Body of pancreas (tissue), 4 donors: ENCODE measurements at regions not wholly inside any gene's neighbourhood (a gene's known extent, or its start where the extent isn't known, plus 50 kb on each side); places are given as distances from the start of the nearest gene placed in this dataset.

Experiments used
- ATAC-seq: fragments of 150-250 bp; one replicate; pipeline ENCODE4 v1.9.1; 2016
- DNase-seq, 4 donors: peaks; one replicate each; pipeline ENCODE4 v3.0.0-alpha.2; 2019
- H3K27ac ChIP-seq, 4 donors: fragments of 200-600 bp; sonication (generic); 1 replicate in 3 of 4; 2 replicates in 1 of 4; pipeline versions ENCODE4 v1.5.1 to v1.6.1; 2016 to 2019; ENCODE audit warnings: mild to moderate bottlenecking in 1 of 4, mixed read lengths in 1 of 4, moderate library complexity in 1 of 4
- H3K27me3 ChIP-seq, 2 donors: fragments of 200-600 bp; sonication (generic); one replicate each; pipeline ENCODE4 v1.6.0; 2016; ENCODE audit warnings: mild to moderate bottlenecking in 1 of 2
- H3K36me3 ChIP-seq, 2 donors: fragments of 200-600 bp; sonication (generic); replicated peaks in 1 of 2; 2 replicates each; pipeline ENCODE4 v1.5.1; 2016; ENCODE audit warnings: low read depth in 2 of 2; ENCODE audit not compliant: insufficient read depth in 1 of 2
- H3K4me1 ChIP-seq: fragments of 200-600 bp; sonication (generic); one replicate; pipeline ENCODE4 v1.6.0; 2016
- H3K4me3 ChIP-seq, 2 donors: fragments of 200-600 bp; sonication (generic); 1 replicate in 1 of 2; 2 replicates in 1 of 2; pipeline ENCODE4 v1.5.1; 2016 to 2019
- H3K9me3 ChIP-seq, 3 donors: fragments of 200-600 bp; sonication (generic); 1 replicate in 2 of 3; 2 replicates in 1 of 3; pipeline ENCODE4 v1.5.1; 2016
- POLR2A ChIP-seq, 3 donors: fragments of 450-650 bp; IDR thresholded peaks; one replicate each; pipeline ENCODE4 v1.6.1; 2016; ENCODE audit warnings: antibody characterized with exemption in 3 of 3, mild to moderate bottlenecking in 2 of 3
- WGBS, 2 donors: methylation state at CpG; one replicate each; pipeline ENCODE4 v1.1.5; 2017; 5-methylcytosine and 5-hydroxymethylcytosine counted together
- intact Hi-C: fragments of 100-400 bp; cut with DNase I; formaldehyde crosslinking; loops from one replicate; pipeline ENCODE4 v1.15.1; 2023
- TF ChIP-seq, protein P1 (sequence below), 7 experiments: fragments of 450-650 bp in 4 of 7; fragments of 200-600 bp in 3 of 7; sonication (generic) in 3 of 7; IDR thresholded peaks; one replicate each; pipeline ENCODE4 v1.5.1; 2016 to 2019; ENCODE audit warnings: antibody characterized with exemption in 7 of 7

DNA sequence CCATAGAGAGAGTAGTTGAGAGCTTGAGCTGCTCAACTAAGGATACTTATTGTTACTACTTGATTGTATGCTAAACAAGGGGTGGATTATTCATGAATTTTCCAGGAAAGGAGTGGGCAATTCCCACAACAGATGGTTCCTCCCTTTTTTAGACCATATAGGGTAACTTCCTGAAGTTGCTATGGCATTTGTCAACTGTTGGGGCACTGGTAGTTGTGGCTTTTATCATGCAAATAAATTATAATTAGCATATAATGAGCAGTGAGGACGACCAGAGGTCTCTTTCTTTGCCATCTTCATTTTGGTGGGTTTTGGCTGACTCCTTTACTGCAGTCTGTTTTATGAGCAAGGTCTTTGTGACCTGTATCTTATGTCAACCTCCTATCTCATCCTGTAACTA is 1403.5 kb upstream of the PABPC4L start:
- intact Hi-C loops, result no loop called here
- 5 to 26% methylated on average over 1 of the region's 1 CpG for WGBS, 2 donors

GRCh38 chr4:135604531-135604930 is 1402.9 kb upstream of the PABPC4L start:
- no peaks in the 10 kb centered on the region for H3K4me1 ChIP-seq
- no peaks in the 10 kb centered on the region for H3K9me3 ChIP-seq
- H3K4me3 ChIP-seq, result no peak overlapping the region
- intact Hi-C loops, result no loop called here
- TF ChIP-seq, protein P1, sequence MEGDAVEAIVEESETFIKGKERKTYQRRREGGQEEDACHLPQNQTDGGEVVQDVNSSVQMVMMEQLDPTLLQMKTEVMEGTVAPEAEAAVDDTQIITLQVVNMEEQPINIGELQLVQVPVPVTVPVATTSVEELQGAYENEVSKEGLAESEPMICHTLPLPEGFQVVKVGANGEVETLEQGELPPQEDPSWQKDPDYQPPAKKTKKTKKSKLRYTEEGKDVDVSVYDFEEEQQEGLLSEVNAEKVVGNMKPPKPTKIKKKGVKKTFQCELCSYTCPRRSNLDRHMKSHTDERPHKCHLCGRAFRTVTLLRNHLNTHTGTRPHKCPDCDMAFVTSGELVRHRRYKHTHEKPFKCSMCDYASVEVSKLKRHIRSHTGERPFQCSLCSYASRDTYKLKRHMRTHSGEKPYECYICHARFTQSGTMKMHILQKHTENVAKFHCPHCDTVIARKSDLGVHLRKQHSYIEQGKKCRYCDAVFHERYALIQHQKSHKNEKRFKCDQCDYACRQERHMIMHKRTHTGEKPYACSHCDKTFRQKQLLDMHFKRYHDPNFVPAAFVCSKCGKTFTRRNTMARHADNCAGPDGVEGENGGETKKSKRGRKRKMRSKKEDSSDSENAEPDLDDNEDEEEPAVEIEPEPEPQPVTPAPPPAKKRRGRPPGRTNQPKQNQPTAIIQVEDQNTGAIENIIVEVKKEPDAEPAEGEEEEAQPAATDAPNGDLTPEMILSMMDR (IDR thresholded peaks at IDR 0.05), result no peak
- TF ChIP-seq POLR2A (IDR thresholded peaks at IDR 0.05), result no peak
- ATAC-seq (no peak), DNase-seq (no peak)
- no peaks in the 10 kb centered on the region for H3K36me3 ChIP-seq
- no peak overlapping the region for H3K27ac ChIP-seq
- no peaks in the 10 kb centered on the region for H3K27me3 ChIP-seq
- WGBS, 2 donors, result 50 to 65% methylated on average over 1 of the region's 1 CpG

More for the DNA sequence above, 1403.5 kb upstream of the PABPC4L start:
- no peak overlapping the region for H3K27ac ChIP-seq
- TF ChIP-seq POLR2A (IDR thresholded peaks at IDR 0.05), result no peak
- TF ChIP-seq, protein P1 (IDR thresholded peaks at IDR 0.05), result no peak
- H3K36me3 ChIP-seq, result no peaks in the 10 kb centered on the region
- H3K4me3 ChIP-seq, result no peak overlapping the region
- DNase-seq (no peak), ATAC-seq (no peak)
- no peaks in the 10 kb centered on the region for H3K27me3 ChIP-seq
- no peaks in the 10 kb centered on the region for H3K4me1 ChIP-seq
- H3K9me3 ChIP-seq, result no peaks in the 10 kb centered on the region

- TF ChIP-seq, protein P1 (IDR thresholded peaks at IDR 0.05), result no peak
- no peak for TF ChIP-seq POLR2A (IDR thresholded peaks at IDR 0.05)
- intact Hi-C loops, result no loop called here
- H3K4me1 ChIP-seq, result no peaks in the 10 kb centered on the region
- WGBS, 2 donors, result 44 to 55% methylated on average over 1 of the region's 1 CpG
- DNase-seq (no peak), ATAC-seq (no peak)
- no peak overlapping the region for H3K27ac ChIP-seq
- no peaks in the 10 kb centered on the region for H3K36me3 ChIP-seq
- H3K9me3 ChIP-seq, result no peaks in the 10 kb centered on the region
- H3K27me3 ChIP-seq, result no peaks in the 10 kb centered on the region
- no peak overlapping the region for H3K4me3 ChIP-seq
Observed at GRCh38 chr4:135601351-135601750, 1399.8 kb upstream of the PABPC4L start.

DNA sequence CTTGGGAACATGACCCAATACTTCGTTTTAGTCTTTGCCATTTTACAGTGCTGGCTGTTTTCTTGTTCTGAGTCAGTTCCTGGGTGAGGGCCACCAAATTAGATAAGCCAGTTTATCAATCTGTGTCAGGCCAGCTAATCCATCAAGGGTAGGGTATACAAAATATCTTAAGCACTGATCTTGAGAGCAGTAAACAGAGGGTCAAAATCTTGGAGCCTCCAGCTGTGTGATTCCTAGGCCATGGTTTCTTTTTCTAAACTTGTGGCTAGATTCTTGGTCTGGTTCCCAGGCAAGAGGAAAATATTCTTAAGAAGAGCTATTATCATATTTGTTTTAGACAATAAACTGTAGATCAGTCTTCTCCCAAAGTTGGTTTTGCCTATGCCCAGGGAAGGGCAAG is 1396.6 kb upstream of the PABPC4L start:
- H3K27me3 ChIP-seq, result no peaks in the 10 kb centered on the region

GRCh38 chr4:135594521-135594920 is 1392.9 kb upstream of the PABPC4L start:
- Histone ChIP-seq H3K4me1 (no peaks in the 10 kb centered on the region), H3K36me3 (no peaks in the 10 kb centered on the region), H3K27me3 (no peaks in the 10 kb centered on the region), H3K9me3 (peaks cover 0 to 8% (median 0%) of the 10 kb centered on the region in 3 donors), H3K4me3 (no peak overlapping the region), H3K27ac (no peak overlapping the region)
- no peak for DNase-seq
- intact Hi-C loops, result no loop called here
- ATAC-seq, result no peak
- WGBS, 2 donors, result 50 to 68% methylated on average over 1 of the region's 1 CpG
- TF ChIP-seq, protein P1 (IDR thresholded peaks at IDR 0.05), result no peak
- no peak for TF ChIP-seq POLR2A (IDR thresholded peaks at IDR 0.05)

More for the DNA sequence above, 1396.6 kb upstream of the PABPC4L start:
- Histone ChIP-seq H3K4me3 (no peak overlapping the region), H3K36me3 (no peaks in the 10 kb centered on the region), H3K9me3 (peaks cover 0 to 8% (median 0%) of the 10 kb centered on the region in 3 donors), H3K4me1 (no peaks in the 10 kb centered on the region), H3K27ac (no peak overlapping the region)
- no peak for ATAC-seq
- WGBS, 2 donors, result 17 to 37% methylated on average over 1 of the region's 1 CpG
- TF ChIP-seq POLR2A (IDR thresholded peaks at IDR 0.05), result no peak
- TF ChIP-seq, protein P1 (IDR thresholded peaks at IDR 0.05), result no peak
- intact Hi-C loops, result no loop called here
- no peak for DNase-seq
